ENCODE measurements at regions not wholly inside any gene's neighbourhood (a gene's known extent, or its start where the extent isn't known, plus 50 kb on each side); places are given as distances from the start of the nearest gene placed in this dataset.
"Not testable (repeated sequence)": the region's sequence is repeated elsewhere in the genome, so short reads cannot be mapped to it uniquely, and the experiment has no call there.

- DNase-seq (ENCODE audit: low spot score): not testable (repeated sequence)
These were observed 160.6 kb upstream of the THBS1 start for GRCh38 chr15:39420123-39420852.

- not testable (repeated sequence) for DNase-seq (ENCODE audit: low spot score)
These were observed 160.1 kb upstream of the THBS1 start for GRCh38 chr15:39420853-39421192.

GRCh38 chr15:39426552-39427532 lies 154.0 kb upstream of the THBS1 start:
- DNase-seq (ENCODE audit: low spot score): peak; percentile 27

GRCh38 chr15:39427705-39428104 lies 153.2 kb upstream of the THBS1 start:
- no peak for DNase-seq (ENCODE audit: low spot score)

DNA sequence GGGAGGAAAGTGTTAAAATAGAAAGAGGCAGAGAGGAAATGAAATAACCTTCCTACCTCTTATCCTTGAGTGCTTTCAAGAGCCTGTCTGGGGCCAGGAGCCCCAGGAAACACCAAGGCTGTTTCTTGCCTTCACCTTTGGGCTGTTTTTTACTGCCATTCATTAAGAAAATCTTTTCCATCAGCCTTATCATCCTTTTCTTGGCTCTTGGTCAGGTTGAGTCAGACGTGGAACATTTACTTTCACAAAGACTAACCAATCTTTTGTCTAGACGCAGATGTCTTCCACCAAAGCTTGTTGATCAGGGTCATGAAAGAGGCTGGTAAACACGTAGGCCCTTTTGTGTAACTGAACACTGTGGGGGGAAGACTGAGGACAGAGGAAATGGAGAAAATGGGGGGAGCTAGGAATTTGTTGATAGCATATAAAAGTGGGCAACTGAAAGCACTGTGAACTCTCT lies 151.0 kb upstream of the THBS1 start:
- peak; percentile 47 for DNase-seq (ENCODE audit: low spot score)

- DNase-seq (ENCODE audit: low spot score): no peak
These were observed 150.5 kb upstream of the THBS1 start for GRCh38 chr15:39430389-39430788.

DNA sequence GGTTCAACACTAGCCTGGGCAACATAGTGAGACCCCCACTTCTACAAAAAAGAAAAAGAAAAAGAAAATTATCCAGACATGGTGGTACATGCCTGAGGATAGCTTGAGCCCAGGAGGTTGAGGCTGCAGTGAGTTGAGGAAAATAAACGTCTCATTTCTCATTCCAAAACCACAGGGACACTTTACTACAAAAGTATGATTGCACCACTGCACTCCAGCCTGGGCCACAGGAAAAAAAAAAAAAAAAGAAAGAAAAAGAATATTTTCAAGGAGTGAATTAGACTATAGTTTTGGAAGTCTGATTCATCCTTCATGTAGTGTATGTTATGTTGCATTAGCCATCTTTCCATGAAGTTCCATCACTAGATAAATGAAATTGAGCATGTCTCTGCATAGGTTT lies 149.5 kb upstream of the THBS1 start:
- no peak for DNase-seq (ENCODE audit: low spot score)

- DNase-seq (ENCODE audit: low spot score): no peak
These were observed 148.9 kb upstream of the THBS1 start for GRCh38 chr15:39432026-39432425.

DNA sequence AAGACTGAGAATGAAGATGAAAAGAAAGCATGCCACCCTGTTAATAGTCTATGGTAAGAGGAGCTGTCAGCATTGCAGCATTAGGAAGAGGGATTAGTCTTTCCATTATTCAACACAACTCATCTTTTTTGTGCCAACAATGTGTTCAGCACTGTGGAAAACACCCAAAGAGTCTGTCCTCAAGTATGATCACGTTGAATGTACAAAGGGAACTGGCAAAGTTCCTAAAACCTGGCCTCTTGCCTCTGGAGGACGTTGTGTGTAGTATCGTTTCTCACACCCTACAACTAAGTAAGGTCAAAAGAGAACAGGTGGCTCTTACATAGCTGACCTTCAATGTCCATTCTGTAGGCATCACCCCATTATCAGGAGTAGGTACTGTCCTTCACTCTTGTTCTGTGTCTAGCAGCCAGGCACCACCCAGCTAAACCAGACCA lies 147.9 kb upstream of the THBS1 start:
- DNase-seq (ENCODE audit: low spot score): no peak

DNA sequence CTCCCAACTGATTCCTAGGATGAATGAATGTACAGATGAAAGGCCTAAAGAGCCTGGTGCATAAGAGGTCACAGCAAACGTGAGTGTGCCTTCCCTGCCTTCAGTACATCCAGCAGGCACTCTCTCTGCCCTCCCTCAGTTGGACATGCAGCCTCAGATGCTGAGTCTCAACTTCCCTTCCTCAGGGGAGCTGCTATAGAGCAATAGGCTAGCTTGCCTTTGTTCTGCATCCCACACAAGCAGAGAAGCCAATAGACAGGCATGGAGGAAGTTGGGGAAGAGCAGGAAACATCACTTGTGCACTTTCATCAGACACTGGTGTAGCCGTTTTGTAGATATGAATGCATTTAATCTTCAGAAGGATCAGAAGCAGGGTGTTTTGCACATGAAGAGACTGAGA lies 147.5 kb upstream of the THBS1 start:
- no peak for DNase-seq (ENCODE audit: low spot score)

GRCh38 chr15:39434163-39434562 lies 146.7 kb upstream of the THBS1 start:
- DNase-seq (ENCODE audit: low spot score): no peak

DNA sequence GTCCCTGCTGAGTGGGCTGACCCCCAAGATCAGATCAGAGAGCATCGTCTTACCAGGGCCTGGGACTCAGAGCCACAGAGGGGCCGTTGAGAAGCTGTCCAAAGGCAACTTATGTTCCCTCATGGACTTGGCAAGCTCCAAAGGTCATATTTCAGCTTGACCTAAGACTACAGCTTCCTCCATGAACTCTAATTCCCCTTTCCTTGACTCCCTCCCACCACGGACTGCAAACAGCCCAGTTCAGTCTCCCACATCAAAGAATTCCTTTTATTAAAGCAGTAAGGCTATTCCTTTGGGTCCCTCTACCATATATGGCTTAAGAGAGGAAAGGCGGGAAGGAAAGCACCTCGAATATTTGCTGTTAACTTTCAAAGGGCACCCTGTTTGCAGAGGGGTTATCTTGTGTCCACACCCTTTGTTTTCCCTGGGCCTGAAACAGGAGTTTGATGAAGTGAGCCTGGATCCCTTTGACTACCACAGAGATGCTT lies 146.1 kb upstream of the THBS1 start:
- no peak for DNase-seq (ENCODE audit: low spot score)

GRCh38 chr15:39435244-39435643 lies 145.6 kb upstream of the THBS1 start:
- DNase-seq (ENCODE audit: low spot score): no peak

DNA sequence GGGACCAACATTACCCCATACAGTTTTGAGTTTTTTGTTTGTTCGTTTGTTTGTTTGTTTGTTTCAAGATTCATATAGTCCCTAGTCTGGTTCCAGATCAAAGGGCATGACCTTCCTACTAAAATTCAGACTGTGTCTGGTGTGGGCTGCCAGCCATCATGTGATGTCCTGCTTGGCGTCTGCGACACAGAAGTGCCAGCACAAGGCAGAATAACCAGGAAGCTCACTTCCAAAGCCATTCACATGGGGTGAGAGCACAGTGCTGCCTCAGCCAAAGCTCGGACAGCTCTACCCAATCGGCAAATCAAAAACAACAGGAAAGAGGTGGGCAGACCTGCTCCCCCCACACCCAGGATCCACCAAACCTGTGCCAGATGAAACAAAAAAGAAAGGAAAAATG lies 142.6 kb upstream of the THBS1 start:
- no peak for DNase-seq (ENCODE audit: low spot score)

GRCh38 chr15:39438799-39439592 lies 141.9 kb upstream of the THBS1 start:
- no peak for DNase-seq (ENCODE audit: low spot score)

GRCh38 chr15:39442898-39443297 lies 138.0 kb upstream of the THBS1 start:
- no peak for DNase-seq (ENCODE audit: low spot score)

- no peak for DNase-seq (ENCODE audit: low spot score)
These were observed 137.1 kb upstream of the THBS1 start for GRCh38 chr15:39443659-39444219.

DNA sequence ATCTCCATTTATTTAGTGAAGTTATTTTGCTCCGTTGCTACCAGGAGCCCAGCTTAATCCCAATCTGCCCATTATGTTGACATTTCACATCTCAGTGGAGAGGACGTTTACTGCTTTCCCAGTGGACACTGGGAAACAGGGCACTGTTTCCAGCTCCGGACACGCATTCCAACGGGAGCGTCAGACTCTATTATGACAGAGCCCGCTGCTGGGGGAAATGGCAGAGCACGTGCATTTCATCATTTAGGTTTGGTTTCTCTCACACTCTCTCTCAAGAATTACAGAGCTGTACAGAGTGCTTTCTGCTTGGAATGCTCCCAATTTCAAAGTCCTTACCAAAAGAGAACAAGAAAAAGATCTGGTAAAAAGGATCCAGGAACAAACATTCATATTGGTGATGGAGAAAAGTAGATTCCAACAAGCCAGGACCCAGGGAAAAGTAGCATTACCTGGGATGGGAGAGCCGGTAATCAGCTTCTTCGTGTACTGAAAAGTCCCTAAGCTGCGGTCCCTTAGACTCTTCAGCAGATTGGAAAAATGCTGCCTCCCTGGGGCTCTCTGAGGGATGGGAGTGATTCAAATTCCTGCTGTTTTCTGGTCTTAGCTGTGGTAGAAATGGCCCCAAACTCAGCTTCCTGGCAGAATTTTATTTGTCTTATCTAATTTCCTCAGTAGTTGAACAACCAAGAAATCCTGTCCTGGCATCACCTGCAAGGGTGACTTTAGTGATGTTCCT lies 136.0 kb upstream of the THBS1 start:
- no peak for DNase-seq (ENCODE audit: low spot score)

GRCh38 chr15:39445931-39446330 lies 134.9 kb upstream of the THBS1 start:
- DNase-seq (ENCODE audit: low spot score): no peak

DNA sequence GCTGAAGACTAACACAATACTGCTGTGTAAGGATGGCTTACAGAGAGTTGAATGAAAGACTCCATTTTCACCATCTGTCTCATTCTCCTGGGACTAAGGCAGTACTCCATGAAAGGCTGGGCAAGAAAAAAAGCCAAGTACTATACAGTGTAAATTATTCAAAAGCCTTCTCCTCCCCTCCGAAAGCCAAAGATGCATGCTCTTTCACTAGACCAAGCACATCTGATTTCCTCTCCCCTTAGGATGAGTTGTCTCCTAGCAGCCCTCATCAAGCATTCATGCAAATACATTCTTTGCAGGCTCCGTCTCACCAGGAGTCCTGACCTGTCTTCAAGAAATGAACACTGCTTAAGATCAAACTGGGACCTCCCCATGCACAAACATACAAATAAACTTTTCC lies 133.5 kb upstream of the THBS1 start:
- no peak for DNase-seq (ENCODE audit: low spot score)

DNA sequence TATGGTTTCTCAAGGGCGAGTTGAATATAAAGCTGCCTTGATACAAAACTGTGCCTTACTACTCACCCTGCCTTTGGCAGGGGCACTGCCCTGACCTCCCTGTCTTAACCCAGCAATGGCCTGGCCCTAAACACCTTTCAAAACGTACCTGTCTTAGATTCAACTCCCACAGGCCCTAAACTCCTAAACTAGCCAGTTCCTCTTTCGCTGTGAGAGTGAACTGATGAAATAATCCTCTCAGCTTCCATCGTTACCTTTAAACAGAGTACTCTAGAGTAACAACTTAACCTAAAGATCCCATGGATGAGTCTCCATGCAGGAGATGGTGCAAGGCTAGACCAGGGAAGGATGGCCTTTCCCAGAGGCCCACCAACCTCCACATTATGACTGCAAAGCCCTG lies 133.0 kb upstream of the THBS1 start:
- no peak for DNase-seq (ENCODE audit: low spot score)

Data from AG08396 (cell line).